Mesendoderm (in vitro differentiated cells): ENCODE measurements at regions not wholly inside any gene's neighbourhood (a gene's known extent, or its start where the extent isn't known, plus 50 kb on each side); places are given as distances from the start of the nearest gene placed in this dataset.

Experiments used
- DNase-seq: peaks from one replicate; pipeline ENCODE4 v3.0.0; 2013
- H2AK5ac ChIP-seq: 2 replicates; pipeline ENCODE4 v1.6.1; 2013; ENCODE audit warnings: low read length, inconsistent platforms
- H2BK120ac ChIP-seq: 2 replicates; pipeline ENCODE4 v1.6.1; 2013; ENCODE audit warnings: low read depth, mild to moderate bottlenecking, low read length, moderate library complexity, mixed read lengths
- H2BK15ac ChIP-seq: replicated peaks from 2 replicates; pipeline ENCODE4 v1.6.1; 2013; ENCODE audit warnings: low read depth, mild to moderate bottlenecking, moderate library complexity
- H2BK5ac ChIP-seq: 2 replicates; pipeline ENCODE4 v1.6.1; 2013; ENCODE audit warnings: low read length, inconsistent platforms
- H3K18ac ChIP-seq: 2 replicates; pipeline ENCODE4 v1.6.1; 2013; ENCODE audit warnings: mild to moderate bottlenecking, low read length, mixed read lengths
- H3K23ac ChIP-seq: one replicate; pipeline ENCODE4 v1.6.1; 2013; ENCODE audit warnings: low read length
- H3K27ac ChIP-seq: 2 replicates; pipeline ENCODE4 v1.5.1; 2013; ENCODE audit warnings: low read depth, mild to moderate bottlenecking, inconsistent platforms, low read length, moderate library complexity
- H3K27me3 ChIP-seq: 2 replicates; pipeline ENCODE4 v1.6.1; 2013; ENCODE audit warnings: low read length, control low read depth, mild to moderate bottlenecking, inconsistent platforms; ENCODE audit not compliant: insufficient read depth, poor library complexity
- H3K36me3 ChIP-seq: 2 replicates; pipeline ENCODE4 v1.6.1; 2013; ENCODE audit warnings: low read length, inconsistent platforms; ENCODE audit not compliant: control insufficient read depth, insufficient read depth
- H3K4ac ChIP-seq: one replicate; pipeline ENCODE4 v1.6.1; 2013; ENCODE audit warnings: low read depth, mild to moderate bottlenecking, low read length, moderate library complexity
- H3K4me1 ChIP-seq: 2 replicates; pipeline ENCODE4 v1.6.1; 2013; ENCODE audit warnings: low read depth, low read length, inconsistent platforms; ENCODE audit not compliant: control insufficient read depth
- H3K4me2 ChIP-seq: 2 replicates; pipeline ENCODE4 v1.6.1; 2013; ENCODE audit warnings: low read length
- H3K4me3 ChIP-seq: 2 replicates; pipeline ENCODE4 v1.5.1; 2013; ENCODE audit warnings: mild to moderate bottlenecking, low read length
- H3K56ac ChIP-seq: one replicate; pipeline ENCODE4 v1.6.1; 2013; ENCODE audit warnings: low read length
- H3K79me1 ChIP-seq: 2 replicates; pipeline ENCODE4 v1.6.1; 2013; ENCODE audit warnings: low read length, inconsistent platforms
- H3K79me2 ChIP-seq: 2 replicates; pipeline ENCODE4 v1.6.1; 2013; ENCODE audit warnings: mild to moderate bottlenecking, low read length; ENCODE audit not compliant: control insufficient read depth, insufficient read depth
- H3K9ac ChIP-seq: 2 replicates; pipeline ENCODE4 v1.6.1; 2013; ENCODE audit warnings: low read length, inconsistent platforms
- H4K5ac ChIP-seq: one replicate; pipeline ENCODE4 v1.6.1; 2013; ENCODE audit warnings: low read length
- H4K8ac ChIP-seq: one replicate; pipeline ENCODE4 v1.6.1; 2013; ENCODE audit warnings: low read depth, mild to moderate bottlenecking, control low read depth, low read length, moderate library complexity
- WGBS: extraction: QIAGEN DNeasy Blood & Tissue Kit; methylation state at CpG from one replicate; pipeline ENCODE4 v1.1.7; 2013; ENCODE audit warnings: low lambda C conversion rate, missing lambda C conversion rate; ENCODE audit not compliant: insufficient coverage; ENCODE audit errors: extremely low coverage; 5-methylcytosine and 5-hydroxymethylcytosine counted together

- no peak overlapping the region for H2BK5ac ChIP-seq
- H3K79me2 ChIP-seq, result no peaks in the 10 kb centered on the region
- no peaks in the 10 kb centered on the region for H3K79me1 ChIP-seq
- no peak overlapping the region for H4K8ac ChIP-seq
- no peak overlapping the region for H4K5ac ChIP-seq
- no peaks in the 10 kb centered on the region for H3K36me3 ChIP-seq
- H3K4me3 ChIP-seq, result no peak overlapping the region
- H2BK120ac ChIP-seq, result no peak overlapping the region
- no peak overlapping the region for H3K9ac ChIP-seq
- no peak overlapping the region for H3K23ac ChIP-seq
- no peak overlapping the region for H2BK15ac ChIP-seq
- H3K4me2 ChIP-seq, result no peak overlapping the region
- no peaks in the 10 kb centered on the region for H3K27me3 ChIP-seq
- no peak overlapping the region for H2AK5ac ChIP-seq
- no CpG with 5 or more reads among the region's 5 CpGs for WGBS
- H3K4ac ChIP-seq, result no peak overlapping the region
- no peak for DNase-seq
- no peak overlapping the region for H3K18ac ChIP-seq
- no peak overlapping the region for H3K56ac ChIP-seq
- H3K27ac ChIP-seq, result no peak overlapping the region
- H3K4me1 ChIP-seq, result no peaks in the 10 kb centered on the region
Measured at GRCh38 chr7:66497346-66497745, 131.3 kb upstream of the KCTD7 start.

- Histone ChIP-seq H3K79me2 (no peaks in the 10 kb centered on the region), H2AK5ac (no peak overlapping the region), H4K8ac (no peak overlapping the region), H3K56ac (no peak overlapping the region), H3K27me3 (no peaks in the 10 kb centered on the region), H2BK15ac (no peak overlapping the region), H3K4me2 (no peak overlapping the region), H2BK120ac (no peak overlapping the region), H3K79me1 (no peaks in the 10 kb centered on the region), H3K9ac (no peak overlapping the region), H3K4me1 (no peaks in the 10 kb centered on the region), H3K23ac (no peak overlapping the region), H3K36me3 (no peaks in the 10 kb centered on the region), H3K4ac (no peak overlapping the region), H3K27ac (no peak overlapping the region), H4K5ac (no peak overlapping the region), H3K4me3 (no peak overlapping the region), H2BK5ac (no peak overlapping the region), H3K18ac (no peak overlapping the region)
- peak; percentile 70 for DNase-seq
- no CpG with 5 or more reads among the region's 3 CpGs for WGBS
Measured at GRCh38 chr7:66500087-66500486, 128.6 kb upstream of the KCTD7 start.

- no peak overlapping the region for H3K56ac ChIP-seq
- no peaks in the 10 kb centered on the region for H3K36me3 ChIP-seq
- no peaks in the 10 kb centered on the region for H3K27me3 ChIP-seq
- no peak overlapping the region for H3K23ac ChIP-seq
- H2AK5ac ChIP-seq, result no peak overlapping the region
- no peak overlapping the region for H3K4me2 ChIP-seq
- no peak overlapping the region for H2BK120ac ChIP-seq
- H3K79me2 ChIP-seq, result no peaks in the 10 kb centered on the region
- H3K9ac ChIP-seq, result no peak overlapping the region
- H3K27ac ChIP-seq, result no peak overlapping the region
- no peaks in the 10 kb centered on the region for H3K4me1 ChIP-seq
- no peaks in the 10 kb centered on the region for H3K79me1 ChIP-seq
- no peak overlapping the region for H2BK15ac ChIP-seq
- H4K8ac ChIP-seq, result no peak overlapping the region
- H3K18ac ChIP-seq, result no peak overlapping the region
- H3K4ac ChIP-seq, result no peak overlapping the region
- no peak overlapping the region for H4K5ac ChIP-seq
- WGBS, result no CpG with 5 or more reads among the region's 12 CpGs
- H3K4me3 ChIP-seq, result no peak overlapping the region
- DNase-seq, result no peak
- H2BK5ac ChIP-seq, result no peak overlapping the region
Measured at GRCh38 chr7:66502230-66503035, 126.2 kb upstream of the KCTD7 start.

- no CpG with 5 or more reads among the region's 13 CpGs for WGBS
- Histone ChIP-seq H2BK15ac (no peak overlapping the region), H3K79me2 (no peaks in the 10 kb centered on the region), H3K23ac (no peak overlapping the region), H3K4ac (no peak overlapping the region), H4K5ac (no peak overlapping the region), H3K27ac (no peak overlapping the region), H3K27me3 (no peaks in the 10 kb centered on the region), H3K4me3 (no peak overlapping the region), H4K8ac (no peak overlapping the region), H3K4me1 (no peaks in the 10 kb centered on the region), H3K36me3 (no peaks in the 10 kb centered on the region), H2AK5ac (no peak overlapping the region), H2BK120ac (no peak overlapping the region), H3K18ac (no peak overlapping the region), H3K9ac (no peak overlapping the region), H3K56ac (no peak overlapping the region), H3K4me2 (no peak overlapping the region), H3K79me1 (no peaks in the 10 kb centered on the region), H2BK5ac (no peak overlapping the region)
- no peak for DNase-seq
Measured at GRCh38 chr7:66503036-66503370, 125.7 kb upstream of the KCTD7 start.

- no peaks in the 10 kb centered on the region for H3K27me3 ChIP-seq
- H4K8ac ChIP-seq, result no peak overlapping the region
- no peak overlapping the region for H3K27ac ChIP-seq
- H3K4me1 ChIP-seq, result no peaks in the 10 kb centered on the region
- H3K4me2 ChIP-seq, result no peak overlapping the region
- H2BK5ac ChIP-seq, result no peak overlapping the region
- no peaks in the 10 kb centered on the region for H3K79me1 ChIP-seq
- H2AK5ac ChIP-seq, result no peak overlapping the region
- H2BK120ac ChIP-seq, result no peak overlapping the region
- H3K56ac ChIP-seq, result no peak overlapping the region
- no peak overlapping the region for H2BK15ac ChIP-seq
- no peak overlapping the region for H3K18ac ChIP-seq
- WGBS, result no CpG with 5 or more reads among the region's 19 CpGs
- H4K5ac ChIP-seq, result no peak overlapping the region
- no peak overlapping the region for H3K9ac ChIP-seq
- H3K23ac ChIP-seq, result no peak overlapping the region
- H3K4ac ChIP-seq, result no peak overlapping the region
- DNase-seq, result no peak
- H3K36me3 ChIP-seq, result no peaks in the 10 kb centered on the region
- no peaks in the 10 kb centered on the region for H3K79me2 ChIP-seq
- H3K4me3 ChIP-seq, result no peak overlapping the region
Measured at GRCh38 chr7:66503551-66504031, 125.1 kb upstream of the KCTD7 start.

- Histone ChIP-seq H3K4ac (no peak overlapping the region), H3K27ac (no peak overlapping the region), H3K79me2 (no peaks in the 10 kb centered on the region), H2BK5ac (no peak overlapping the region), H2AK5ac (no peak overlapping the region), H3K4me2 (no peak overlapping the region), H4K8ac (no peak overlapping the region), H3K27me3 (no peaks in the 10 kb centered on the region), H2BK15ac (no peak overlapping the region), H3K36me3 (no peaks in the 10 kb centered on the region), H3K18ac (no peak overlapping the region), H3K4me1 (no peaks in the 10 kb centered on the region), H3K9ac (no peak overlapping the region), H4K5ac (no peak overlapping the region), H3K4me3 (no peak overlapping the region), H3K23ac (no peak overlapping the region), H3K56ac (no peak overlapping the region), H3K79me1 (no peaks in the 10 kb centered on the region), H2BK120ac (no peak overlapping the region)
- no CpG with 5 or more reads among the region's 10 CpGs for WGBS
- DNase-seq, result no peak
Measured at GRCh38 chr7:66504131-66504530, 124.5 kb upstream of the KCTD7 start.
